IMR-90 (cell line): ENCODE measurements at regions not wholly inside any gene's neighbourhood (a gene's known extent, or its start where the extent isn't known, plus 50 kb on each side); places are given as distances from the start of the nearest gene placed in this dataset.

Experiments used
- ATAC-seq: fragments of 200-7000 bp; cut with Tn5 transposase; 2 replicates; pipeline ENCODE4 v1.9.1; 2020; ENCODE audit warnings: low read depth, mild to moderate bottlenecking, moderate library complexity
- BruUV-seq: library from RNA; stranded (reverse); fragments of 400-500 nt; replicated peaks from 2 replicates; lab custom pipeline; 2021; lab: Mats Ljungman, UMichigan
- CTCF ChIA-PET: fragments of 300-600 bp; formaldehyde crosslinking; extraction: SDS; loops from one replicate; lab custom pipeline; 2021; ENCODE audit warnings: antibody characterized with exemption; lab: Yijun Ruan, JAX
- POLR2A ChIA-PET: fragments of 300-600 bp; sonication (Branson Sonifier 250); formaldehyde crosslinking; loops from one replicate; lab custom pipeline; 2022; ENCODE audit warnings: antibody characterized with exemption; ENCODE audit not compliant: unreplicated experiment; lab: Charles Lee
- DNase-seq: peaks from one replicate; pipeline ENCODE4 v3.0.0; 2013
- H2AFZ ChIP-seq: replicated peaks from 2 replicates; pipeline ENCODE3; 2013; ENCODE audit warnings: low read length, mild to moderate bottlenecking; ENCODE audit not compliant: poor library complexity
- H2AK5ac ChIP-seq: 2 replicates; pipeline ENCODE4 v1.6.1; 2013; ENCODE audit warnings: low read depth, low read length, inconsistent platforms
- H2AK9ac ChIP-seq: replicated peaks from 2 replicates; pipeline ENCODE3; 2013; ENCODE audit warnings: mild to moderate bottlenecking, low read depth, low read length, moderate library complexity; ENCODE audit not compliant: poor library complexity
- H2BK120ac ChIP-seq: 2 replicates; pipeline ENCODE4 v1.6.1; 2013; ENCODE audit warnings: low read depth, low read length, inconsistent platforms
- H2BK15ac ChIP-seq: 3 replicates; pipeline ENCODE4 v1.6.1; 2013; ENCODE audit warnings: low read depth, low read length, inconsistent platforms
- H2BK20ac ChIP-seq: 2 replicates; pipeline ENCODE4 v1.6.1; 2013; ENCODE audit warnings: low read depth, mild to moderate bottlenecking, inconsistent platforms, low read length, moderate library complexity
- H2BK5ac ChIP-seq: 2 replicates; pipeline ENCODE4 v1.6.1; 2013; ENCODE audit warnings: mild to moderate bottlenecking, low read depth, low read length, inconsistent platforms; ENCODE audit not compliant: poor library complexity, severe bottlenecking
- H3K14ac ChIP-seq: replicated peaks from 2 replicates; pipeline ENCODE4 v1.6.1; 2013; ENCODE audit warnings: low read depth, low read length, inconsistent platforms
- H3K18ac ChIP-seq: 2 replicates; pipeline ENCODE4 v1.6.1; 2013; ENCODE audit warnings: low read depth, low read length, control low read depth
- H3K23ac ChIP-seq: 2 replicates; pipeline ENCODE4 v1.6.1; 2013; ENCODE audit warnings: low read depth, low read length, inconsistent platforms
- H3K27ac ChIP-seq: 2 replicates; pipeline ENCODE4 v1.5.1; 2013; ENCODE audit warnings: mild to moderate bottlenecking, control low read depth, low read length; ENCODE audit not compliant: insufficient read depth
- H3K27me3 ChIP-seq: 2 replicates; pipeline ENCODE4 v1.6.1; 2013; ENCODE audit warnings: low read length; ENCODE audit not compliant: control insufficient read depth, insufficient read depth
- H3K36me3 ChIP-seq: 2 replicates; pipeline ENCODE4 v1.6.1; 2013; ENCODE audit warnings: low read length, mixed read lengths; ENCODE audit not compliant: control insufficient read depth, insufficient read depth
- H3K4ac ChIP-seq: 2 replicates; pipeline ENCODE4 v1.6.1; 2013; ENCODE audit warnings: low read depth, low read length, inconsistent platforms
- H3K4me1 ChIP-seq: 2 replicates; pipeline ENCODE4 v1.6.1; 2013; ENCODE audit warnings: low read length, mixed read lengths; ENCODE audit not compliant: control insufficient read depth, insufficient read depth
- H3K4me2 ChIP-seq: 2 replicates; pipeline ENCODE4 v1.6.1; 2013; ENCODE audit warnings: low read depth, mild to moderate bottlenecking, control low read depth, low read length, moderate library complexity
- H3K4me3 ChIP-seq: 2 replicates; pipeline ENCODE4 v1.5.1; 2013; ENCODE audit warnings: low read depth, mild to moderate bottlenecking, control low read depth, low read length, moderate library complexity; ENCODE audit not compliant: insufficient read depth
- H3K56ac ChIP-seq: 2 replicates; pipeline ENCODE4 v1.6.1; 2013; ENCODE audit warnings: low read length, inconsistent platforms; ENCODE audit not compliant: insufficient read depth; ENCODE audit errors: extremely low read depth
- H3K79me1 ChIP-seq, 2 experiments: 2 replicates each; pipeline ENCODE4 v1.6.1; 2013; ENCODE audit warnings: low read length in 2 of 2, inconsistent platforms in 1 of 2, low read depth in 1 of 2
- H3K9ac ChIP-seq: 2 replicates; pipeline ENCODE4 v1.6.1; 2013; ENCODE audit warnings: low read depth, low read length, control low read depth
- H3K9me1 ChIP-seq: 2 replicates; pipeline ENCODE4 v1.6.1; 2013; ENCODE audit warnings: low read length, inconsistent platforms; ENCODE audit not compliant: insufficient read depth
- H3K9me3 ChIP-seq: 2 replicates; pipeline ENCODE4 v1.6.1; 2013; ENCODE audit warnings: low read length; ENCODE audit not compliant: control insufficient read depth, insufficient read depth
- H4K20me1 ChIP-seq: 2 replicates; pipeline ENCODE4 v1.6.1; 2013; ENCODE audit warnings: low read length, inconsistent platforms; ENCODE audit not compliant: insufficient read depth
- H4K5ac ChIP-seq: 2 replicates; pipeline ENCODE4 v1.6.1; 2013; ENCODE audit warnings: mild to moderate bottlenecking, low read depth, low read length, control low read depth
- H4K8ac ChIP-seq, 2 experiments: 2 replicates each; pipeline ENCODE4 v1.6.1; 2013; ENCODE audit warnings: low read depth in 2 of 2, low read length in 2 of 2, control low read depth in 1 of 2, inconsistent platforms in 1 of 2
- H4K91ac ChIP-seq: 2 replicates; pipeline ENCODE4 v1.6.1; 2013; ENCODE audit warnings: low read depth, low read length, inconsistent platforms; ENCODE audit not compliant: insufficient read depth
- BHLHE40 ChIP-seq: fragments of 150-350 bp; IDR thresholded peaks from 2 replicates; pipeline ENCODE4 v1.6.1; 2016; ENCODE audit warnings: mild to moderate bottlenecking, low read depth, low read length
- CEBPB ChIP-seq: IDR thresholded peaks from 2 replicates; pipeline ENCODE4 v1.6.1; 2012; ENCODE audit warnings: low read depth, low read length, improper control_type of control experiment
- CHD1 ChIP-seq: IDR thresholded peaks from 2 replicates; pipeline ENCODE4 v1.6.1; 2012; ENCODE audit warnings: low read depth, low read length, improper control_type of control experiment
- CTCF ChIP-seq: conservative IDR thresholded peaks from 2 replicates; pipeline ENCODE4 v1.5.1; 2012; ENCODE audit warnings: mild to moderate bottlenecking, low read depth, low read length, improper control_type of control experiment
- ELK1 ChIP-seq: fragments of 150-350 bp; IDR thresholded peaks from 2 replicates; pipeline ENCODE4 v1.6.1; 2016; ENCODE audit warnings: low read depth, mild to moderate bottlenecking, low read length, moderate library complexity, borderline replicate concordance
- FOS ChIP-seq: fragments of 150-350 bp; IDR thresholded peaks from 2 replicates; pipeline ENCODE4 v1.6.1; 2016; ENCODE audit warnings: low read depth, low read length
- MAFK ChIP-seq: IDR thresholded peaks from 2 replicates; pipeline ENCODE4 v1.6.1; 2012; ENCODE audit warnings: low read depth, low read length, improper control_type of control experiment
- MAZ ChIP-seq: IDR thresholded peaks from 2 replicates; pipeline ENCODE4 v1.6.1; 2012; ENCODE audit warnings: low read depth, mild to moderate bottlenecking, low read length, improper control_type of control experiment, moderate library complexity, borderline replicate concordance
- MXI1 ChIP-seq: IDR thresholded peaks from 2 replicates; pipeline ENCODE4 v1.6.1; 2012; ENCODE audit warnings: low read depth, mild to moderate bottlenecking, low read length, moderate library complexity, borderline replicate concordance
- NFE2L2 ChIP-seq: fragments of 150-350 bp; IDR thresholded peaks from 2 replicates; pipeline ENCODE4 v1.6.1; 2016; ENCODE audit warnings: low read depth, mild to moderate bottlenecking, low read length
- POLR2A ChIP-seq: IDR thresholded peaks from 2 replicates; pipeline ENCODE4 v1.6.1; 2012; ENCODE audit warnings: mild to moderate bottlenecking, low read depth, low read length
- RAD21 ChIP-seq: IDR thresholded peaks from 2 replicates; pipeline ENCODE4 v1.6.1; 2012; ENCODE audit warnings: low read length, improper control_type of control experiment
- RCOR1 ChIP-seq: IDR thresholded peaks from 2 replicates; pipeline ENCODE4 v1.6.1; 2012; ENCODE audit warnings: mild to moderate bottlenecking, low read length, improper control_type of control experiment; ENCODE audit not compliant: insufficient replicate concordance
- RFX5 ChIP-seq: IDR thresholded peaks from 2 replicates; pipeline ENCODE4 v1.8.0; 2012; ENCODE audit warnings: low read depth, mild to moderate bottlenecking, low read length, moderate library complexity
- SMC3 ChIP-seq: fragments of 150-350 bp; IDR thresholded peaks from 2 replicates; pipeline ENCODE4 v1.6.1; 2016; ENCODE audit warnings: low read depth, mild to moderate bottlenecking, antibody characterized with exemption, low read length, moderate library complexity
- USF2 ChIP-seq: fragments of 150-350 bp; IDR thresholded peaks from 2 replicates; pipeline ENCODE4 v1.6.1; 2017; ENCODE audit warnings: mild to moderate bottlenecking, antibody characterized with exemption, low read length, low read depth
- WGBS, 2 experiments: methylation state at CpG; one replicate each; pipeline versions ENCODE4 v1.1.5 to v1.1.7; 2013; ENCODE audit warnings: missing lambda C conversion rate in 2 of 2; ENCODE audit not compliant: insufficient read length in 1 of 2; ENCODE audit errors: extremely low coverage in 2 of 2; 5-methylcytosine and 5-hydroxymethylcytosine counted together
- dilution Hi-C: fragments of 300-500 bp; cut with HindIII; formaldehyde crosslinking; loops from one replicate; pipeline ENCODE4 v1.14.3; 2018; ENCODE audit warnings: low sequenced_read_pairs; ENCODE audit not compliant: unreplicated experiment
- in situ Hi-C: fragments of 300-500 bp; cut with MboI; formaldehyde crosslinking; loops from 3 replicates; pipeline ENCODE4 v1.14.3; 2019; ENCODE audit warnings: low sequenced_read_pairs, inconsistent platforms, mixed read lengths
- intact Hi-C: fragments of 100-400 bp; cut with micrococcal nuclease; formaldehyde crosslinking; loops from 2 replicates; pipeline ENCODE4 v1.10.0; 2022

DNA sequence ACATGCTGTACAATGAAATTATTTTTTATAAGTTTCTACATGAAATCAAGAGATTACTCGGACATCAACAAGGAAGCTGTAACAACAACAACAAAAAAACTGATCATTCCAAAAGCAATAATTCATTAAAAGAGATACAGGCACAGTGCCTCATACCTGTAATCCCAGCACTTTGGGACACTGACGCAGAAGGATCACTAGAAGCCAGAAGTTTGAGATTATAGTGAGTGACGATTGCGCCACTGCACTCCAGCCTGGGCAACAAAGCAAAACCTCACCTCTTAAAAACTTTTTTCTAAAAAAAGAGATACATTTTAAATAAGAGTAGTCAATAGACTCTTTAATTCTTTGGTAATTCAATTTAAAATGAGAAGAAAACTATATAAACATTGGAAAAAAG lies 364.3 kb downstream of the TNS1 start:
- Histone ChIP-seq H4K5ac (no peak overlapping the region), H3K4ac (no peak overlapping the region), H3K18ac (no peak overlapping the region), H3K27me3 (peaks cover 2% of the 10 kb centered on the region; the same call in 1 of the 2 replicates), H2AFZ (no peak overlapping the region), H4K8ac (no peak overlapping the region), H3K56ac (no peak overlapping the region), H2BK120ac (no peak overlapping the region), H3K27ac (no peak overlapping the region), H3K9me1 (no peaks in the 10 kb centered on the region), H2BK5ac (no peak overlapping the region), H3K4me2 (no peak overlapping the region), H2AK9ac (no peak overlapping the region), H3K4me3 (no peak overlapping the region), H2AK5ac (no peak overlapping the region), H2BK20ac (no peak overlapping the region), H3K9ac (no peak overlapping the region), H3K9me3 (no peaks in the 10 kb centered on the region), H3K36me3 (no peaks in the 10 kb centered on the region), H3K23ac (no peak overlapping the region), H3K4me1 (no peaks in the 10 kb centered on the region), H2BK15ac (no peak overlapping the region), H4K91ac (no peak overlapping the region), H3K14ac (no peak overlapping the region), H3K79me1 (no peaks in the 10 kb centered on the region), H4K20me1 (no peaks in the 10 kb centered on the region)
- in situ Hi-C loops = no loop called here
- no CpG with 5 or more reads among the region's 4 CpGs for WGBS, 2 experiments
- ATAC-seq (no peak), DNase-seq (no peak)
- intact Hi-C loops = no loop called here
- dilution Hi-C loops = no loop called here
- POLR2A ChIA-PET = no interaction called here
- TF ChIP-seq CEBPB (no peak), NFE2L2 (no peak), FOS (no peak), CHD1 (no peak), MAFK (no peak), RCOR1 (no peak), RFX5 (no peak), SMC3 (no peak), CTCF (no peak), MXI1 (no peak), USF2 (no peak), ELK1 (no peak), RAD21 (no peak), BHLHE40 (no peak), POLR2A (no peak), MAZ (no peak)
- no TSS peak for BruUV-seq
- CTCF ChIA-PET = no interaction called here
